Kidney capillary endothelial cell (primary cell): ENCODE measurements at regions not wholly inside any gene's neighbourhood (a gene's known extent, or its start where the extent isn't known, plus 50 kb on each side); places are given as distances from the start of the nearest gene placed in this dataset.
"Not testable (repeated sequence)": the region's sequence is repeated elsewhere in the genome, so short reads cannot be mapped to it uniquely, and the experiment has no call there.

Source experiments
- DNase-seq: peaks from one replicate; pipeline ENCODE4 v3.0.0-alpha.2; 2018; ENCODE audit warnings: low spot score

GRCh38 chr18:43735570-43735969 lies 458.3 kb upstream of the SYT4 start:
- DNase-seq = no peak

DNA sequence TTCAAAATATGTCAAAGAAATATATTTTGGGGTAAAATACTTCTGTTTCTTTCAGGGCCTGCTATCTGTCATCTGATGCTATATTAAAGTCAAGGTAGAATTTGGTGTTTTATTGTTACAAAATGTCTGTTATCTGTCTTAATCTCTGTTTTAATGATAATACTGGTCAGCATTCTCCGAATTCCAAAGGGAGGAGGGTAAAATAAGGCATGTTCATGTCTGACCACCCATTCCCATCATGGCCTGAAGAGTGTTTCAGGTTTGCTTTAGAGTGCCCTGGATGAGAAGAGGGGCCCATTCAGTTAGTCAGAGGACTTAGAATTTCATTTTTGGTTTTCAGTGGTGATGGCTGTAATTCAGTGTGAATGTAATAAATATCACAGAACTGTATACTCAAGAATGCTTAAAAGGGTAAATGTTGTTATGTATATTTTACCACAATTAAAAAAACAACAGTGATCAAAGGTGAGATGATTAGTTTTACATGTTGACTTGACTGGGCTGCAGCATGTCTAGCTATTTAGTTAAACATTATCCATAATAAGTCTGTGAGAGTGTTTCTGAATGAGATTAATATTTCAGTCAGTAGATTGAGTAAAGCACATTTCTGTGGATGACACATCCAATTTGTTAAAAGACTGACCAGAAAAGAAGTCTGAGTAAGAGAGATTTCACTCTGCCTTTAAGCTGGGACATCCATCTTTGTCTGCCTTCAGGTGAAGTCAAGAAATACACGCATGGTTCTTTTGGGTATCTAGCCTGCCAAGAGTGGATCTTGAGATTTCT lies 467.9 kb upstream of the SYT4 start:
- no peak for DNase-seq

DNA sequence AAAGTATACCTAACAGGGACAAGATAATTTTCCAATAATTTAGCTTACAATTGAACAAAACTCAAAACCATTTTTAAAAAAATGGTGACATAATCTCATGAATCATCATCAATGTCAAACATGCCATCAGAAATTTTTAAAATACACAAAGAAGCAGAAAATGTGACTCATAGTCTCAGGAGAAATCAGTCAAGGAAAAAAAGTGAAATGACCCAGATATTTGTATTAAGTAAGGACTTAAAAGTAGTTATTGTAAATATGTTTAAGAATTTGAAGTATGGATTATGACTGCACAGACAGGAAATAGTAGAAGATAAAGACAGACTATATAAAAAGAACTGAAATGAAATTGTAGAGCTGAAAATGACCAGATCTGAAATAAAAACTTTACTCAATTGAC lies 473.9 kb upstream of the SYT4 start:
- no peak for DNase-seq

GRCh38 chr18:43751835-43752234 lies 474.5 kb upstream of the SYT4 start:
- no peak for DNase-seq

- DNase-seq = no peak
Measured at GRCh38 chr18:43757273-43757672, 480.0 kb upstream of the SYT4 start.

- DNase-seq = no peak
Measured at GRCh38 chr18:43758734-43759133, 481.4 kb upstream of the SYT4 start.

- DNase-seq = no peak
Measured at GRCh38 chr18:43760010-43760409, 482.7 kb upstream of the SYT4 start.

- no peak for DNase-seq
Measured at GRCh38 chr18:43772907-43773306, 495.6 kb upstream of the SYT4 start.

DNA sequence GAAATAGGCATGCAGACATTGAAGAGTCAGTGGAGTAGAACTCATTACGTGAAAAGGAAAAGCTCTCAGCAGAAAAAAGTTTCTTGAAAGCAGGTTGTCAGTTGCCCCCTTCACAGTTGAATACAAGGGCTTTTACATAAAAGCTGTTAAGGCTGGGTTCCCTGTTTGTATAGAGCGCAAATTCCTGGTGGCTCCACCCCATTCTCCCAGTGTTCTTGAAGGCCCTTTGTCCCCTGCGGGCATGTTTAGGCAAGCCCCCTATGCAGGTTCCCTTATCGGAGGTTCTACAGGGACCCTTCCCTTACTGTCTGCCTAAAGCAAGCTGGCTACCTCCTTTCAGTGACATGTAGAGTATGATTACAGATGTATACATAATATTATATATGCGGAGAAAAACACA lies 497.2 kb upstream of the SYT4 start:
- no peak for DNase-seq

GRCh38 chr18:43775591-43775990 lies 498.3 kb upstream of the SYT4 start:
- DNase-seq = no peak

DNA sequence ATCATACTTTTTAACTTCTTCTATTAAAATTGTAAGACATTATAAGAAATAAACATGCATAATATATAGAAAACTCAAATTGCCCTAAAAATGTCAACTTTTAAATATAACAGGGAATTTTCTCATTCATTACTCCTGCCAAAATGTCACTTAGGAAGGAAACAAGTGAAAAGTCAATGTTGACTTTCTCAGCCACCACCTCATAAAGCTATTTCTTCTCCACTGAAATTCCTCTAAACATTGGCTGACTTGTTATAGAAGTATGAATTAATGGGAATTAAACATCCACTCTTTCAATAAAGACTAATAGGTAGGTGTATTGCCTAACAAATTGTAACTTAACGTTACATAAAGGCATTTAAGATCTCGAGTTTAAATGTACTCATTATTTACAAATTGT lies 499.7 kb upstream of the SYT4 start:
- no peak for DNase-seq

GRCh38 chr18:43777636-43778304 lies 500.5 kb upstream of the SYT4 start:
- no peak for DNase-seq

GRCh38 chr18:43780782-43781340 lies 503.6 kb upstream of the SYT4 start:
- DNase-seq = no peak

DNA sequence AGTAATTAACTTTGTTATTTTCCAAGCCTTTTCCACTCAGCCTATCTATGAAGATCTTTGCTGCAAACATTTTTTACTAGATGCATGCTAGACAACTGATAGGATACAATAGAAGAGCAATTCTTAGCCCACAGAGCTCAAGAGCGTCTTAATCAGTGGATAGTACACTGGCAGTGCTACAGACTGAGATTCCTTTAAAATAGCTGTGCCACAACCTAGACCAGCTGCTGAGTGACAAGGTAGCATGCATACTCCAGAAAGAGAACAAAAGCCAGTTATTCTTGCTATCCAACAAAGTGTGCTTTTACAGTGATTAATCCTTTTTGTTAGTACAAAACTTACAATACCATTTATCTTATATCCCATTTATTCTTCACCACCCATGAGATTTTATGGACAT lies 507.9 kb upstream of the SYT4 start:
- DNase-seq = no peak

GRCh38 chr18:43786893-43787292 lies 509.6 kb upstream of the SYT4 start:
- DNase-seq = no peak

GRCh38 chr18:43787721-43788120 lies 510.4 kb upstream of the SYT4 start:
- not testable (repeated sequence) for DNase-seq

DNA sequence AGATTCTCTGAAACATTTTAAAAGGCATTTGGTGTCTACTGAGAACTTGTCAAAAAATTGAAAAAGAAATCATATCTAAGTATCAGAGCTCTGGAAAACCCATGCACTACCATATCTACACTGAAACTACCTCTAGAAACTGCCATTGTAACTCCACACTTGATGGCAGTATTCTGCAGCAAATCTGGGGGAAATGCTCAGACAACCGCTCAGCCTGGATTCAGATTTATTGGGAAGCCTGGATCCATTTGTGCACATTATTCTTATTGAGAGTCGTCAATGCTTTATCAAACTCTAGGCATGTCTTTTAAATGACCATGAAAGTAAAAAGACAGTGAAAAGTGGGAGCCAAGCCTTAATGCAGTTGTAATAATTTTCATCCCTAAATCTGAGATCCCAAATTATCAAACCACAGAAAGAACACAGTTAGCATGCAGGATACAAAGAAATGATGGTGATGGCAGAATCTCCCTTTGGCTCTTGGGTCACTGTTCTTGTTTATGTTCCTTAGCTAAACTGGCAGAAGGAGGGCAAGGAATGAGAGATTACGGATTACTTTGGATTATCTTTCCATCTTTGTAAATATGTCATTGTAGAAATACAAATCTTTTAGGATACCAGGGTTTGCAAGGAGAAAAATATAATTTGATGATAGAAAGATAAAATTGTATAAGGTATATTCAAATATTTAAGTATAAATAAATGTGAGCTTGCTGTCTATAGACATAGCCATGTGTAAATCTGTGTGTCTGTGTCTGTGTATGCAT lies 512.1 kb upstream of the SYT4 start:
- DNase-seq = no peak

DNA sequence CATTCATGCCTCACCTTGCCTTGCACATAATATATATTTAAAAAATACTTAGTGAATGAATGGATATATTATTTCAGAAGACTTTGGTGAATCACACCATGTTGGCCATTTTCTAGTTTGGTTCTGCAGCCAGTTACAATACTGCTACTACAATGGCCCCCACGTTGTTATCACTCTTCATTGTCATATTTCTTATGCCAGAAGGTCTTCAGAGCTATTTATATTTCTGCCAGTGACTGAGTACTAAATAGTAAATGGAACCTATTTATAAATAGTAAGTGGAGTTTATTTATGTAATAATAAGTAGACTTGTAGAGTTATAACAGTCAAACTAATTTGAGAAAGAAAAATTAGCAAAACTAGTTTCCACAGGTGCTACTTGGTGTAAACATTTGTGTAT lies 516.6 kb upstream of the SYT4 start:
- no peak for DNase-seq

DNA sequence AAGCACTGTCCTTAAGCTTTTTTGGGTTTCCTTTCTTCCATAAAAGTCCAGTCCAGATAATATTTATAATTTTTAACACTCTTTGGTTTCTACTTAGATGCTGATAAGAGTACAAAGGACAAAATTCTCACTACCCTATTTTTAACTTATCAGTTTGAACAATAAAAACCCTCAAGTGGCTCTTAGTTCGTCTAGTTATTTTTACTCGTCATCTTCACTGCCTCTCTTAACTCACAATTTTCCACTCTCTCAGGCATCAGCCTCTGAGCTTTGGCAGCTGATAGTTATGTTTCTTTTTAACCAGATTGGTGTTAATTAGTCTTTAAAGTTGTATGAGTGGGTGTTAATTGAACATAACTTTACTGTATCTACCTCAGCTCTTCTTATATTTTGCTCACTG lies 517.1 kb upstream of the SYT4 start:
- DNase-seq = no peak

- DNase-seq = no peak
Measured at GRCh38 chr18:43797347-43797746, 520.1 kb upstream of the SYT4 start.

GRCh38 chr18:43800584-43800983 lies 523.3 kb upstream of the SYT4 start:
- no peak for DNase-seq

DNA sequence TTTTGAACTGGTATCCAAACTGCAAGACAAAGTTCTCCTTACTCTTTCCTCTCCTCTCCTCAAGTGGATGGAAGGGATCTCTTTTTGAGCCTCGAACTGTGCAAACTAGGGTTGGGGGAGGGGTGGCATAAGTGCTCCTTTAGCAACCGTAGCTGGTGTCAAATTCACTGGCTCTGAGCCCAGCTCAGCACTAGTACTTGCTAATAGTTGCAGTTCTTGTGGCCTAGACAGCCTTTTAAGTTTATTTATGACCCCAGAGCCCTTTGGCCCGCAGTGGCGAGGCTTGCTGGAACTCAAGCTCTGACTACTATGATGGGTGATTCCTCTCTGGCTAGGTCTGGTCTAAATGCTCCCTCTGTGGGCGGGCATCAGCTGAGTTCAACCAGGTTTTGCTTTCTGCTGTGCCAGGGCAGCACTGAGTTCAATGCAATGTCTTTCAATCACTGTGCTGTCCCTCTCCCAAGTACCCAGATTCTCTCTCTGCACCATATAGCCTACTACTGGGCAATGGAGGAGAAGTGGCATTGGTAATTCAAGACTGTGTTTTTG lies 528.4 kb upstream of the SYT4 start:
- no peak for DNase-seq
